Caki2 (cell line): ENCODE measurements at regions not wholly inside any gene's neighbourhood (a gene's known extent, or its start where the extent isn't known, plus 50 kb on each side); places are given as distances from the start of the nearest gene placed in this dataset.

ENCODE experiments used
- DNase-seq: peaks from one replicate; pipeline ENCODE4 v3.0.0-alpha.2; 2015; ENCODE audit warnings: low read depth
- in situ Hi-C: cut with HindIII; loops from 2 replicates; pipeline ENCODE4 v1.10.0; 2016; ENCODE audit warnings: low sequenced_read_pairs, low pct_unique_long_range_greater_than_20kb, mixed read lengths

- in situ Hi-C loops, result no loop called here
- no peak for DNase-seq
These were observed 844.0 kb downstream of the TBC1D22A start for GRCh38 chr22:47606426-47606825.

GRCh38 chr22:47605886-47606285 is 843.4 kb downstream of the TBC1D22A start:
- DNase-seq, result no peak

DNA sequence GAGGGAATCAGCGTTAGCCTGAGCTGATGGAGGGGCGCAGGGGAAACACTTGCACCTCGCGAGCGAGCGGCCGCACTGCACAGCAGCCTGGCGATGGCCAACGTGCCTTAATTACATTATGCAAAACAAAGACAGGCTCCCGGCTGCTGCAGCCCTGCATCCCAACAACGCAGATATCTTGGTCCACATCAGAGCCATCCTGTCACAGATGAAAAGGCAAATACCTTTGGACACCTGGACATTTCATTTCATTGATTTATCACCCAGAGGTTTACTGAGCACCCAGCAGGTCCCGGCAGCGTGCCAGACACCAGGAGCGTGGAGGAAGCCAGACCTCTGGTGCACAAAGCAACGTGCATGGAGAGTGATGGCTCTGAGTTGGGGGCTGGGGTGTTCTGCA is 843.0 kb downstream of the TBC1D22A start:
- in situ Hi-C loops, result no loop called here

More at GRCh38 chr22:47605886-47606285, 843.4 kb downstream of the TBC1D22A start:
- in situ Hi-C loops, result no loop called here

GRCh38 chr22:47604563-47604962 is 842.1 kb downstream of the TBC1D22A start:
- in situ Hi-C loops, result no loop called here
- no peak for DNase-seq

More for the DNA sequence above, 843.0 kb downstream of the TBC1D22A start:
- no peak for DNase-seq

- in situ Hi-C loops, result no loop called here
- no peak for DNase-seq
These were observed 840.3 kb downstream of the TBC1D22A start for GRCh38 chr22:47602732-47603131.

DNA sequence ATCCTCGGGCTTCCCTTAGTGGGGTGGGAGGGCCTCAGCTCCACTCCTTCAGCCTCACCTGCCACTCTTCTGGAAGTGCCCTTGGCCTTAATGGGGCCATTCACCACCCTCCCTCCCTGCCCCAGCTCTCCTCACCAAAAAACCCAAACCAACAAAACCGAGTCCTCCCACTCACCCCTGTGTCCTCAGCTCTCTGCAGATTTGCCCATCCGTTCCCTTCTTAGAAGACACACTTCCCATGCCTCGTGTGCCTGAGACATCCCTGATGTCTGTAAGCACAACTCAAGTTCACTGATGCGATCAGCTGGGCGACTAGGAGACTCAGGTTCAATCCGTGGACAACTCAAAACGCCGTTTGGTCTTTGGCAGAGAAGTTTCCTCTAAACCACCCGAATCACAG is 839.2 kb downstream of the TBC1D22A start:
- in situ Hi-C loops, result no loop called here
- DNase-seq, result no peak

GRCh38 chr22:47600791-47601625 is 838.6 kb downstream of the TBC1D22A start:
- no peak for DNase-seq
- in situ Hi-C loops, result no loop called here

DNA sequence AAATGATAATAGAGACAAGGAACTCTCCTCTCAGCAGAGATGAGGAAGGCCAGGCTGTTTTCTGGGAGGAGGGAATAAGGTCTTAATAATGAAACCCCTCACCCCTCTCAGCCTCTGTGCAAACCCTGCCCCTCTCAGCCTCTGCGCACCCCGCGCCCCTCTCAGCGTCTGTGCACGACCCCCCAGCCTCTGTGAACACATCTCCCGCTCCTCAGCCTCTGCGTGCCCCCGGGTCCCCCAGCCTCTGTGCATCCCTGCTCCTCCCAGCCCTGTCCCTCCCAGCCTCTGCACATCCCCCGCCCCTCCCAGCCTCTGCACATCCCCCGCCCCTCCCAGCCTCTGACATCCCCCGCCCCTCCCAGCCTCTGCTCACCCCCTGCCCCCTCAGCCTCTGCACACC is 837.8 kb downstream of the TBC1D22A start:
- no peak for DNase-seq
- in situ Hi-C loops, result no loop called here

- in situ Hi-C loops, result no loop called here
- DNase-seq, result no peak
These were observed 837.3 kb downstream of the TBC1D22A start for GRCh38 chr22:47599753-47600152.

DNA sequence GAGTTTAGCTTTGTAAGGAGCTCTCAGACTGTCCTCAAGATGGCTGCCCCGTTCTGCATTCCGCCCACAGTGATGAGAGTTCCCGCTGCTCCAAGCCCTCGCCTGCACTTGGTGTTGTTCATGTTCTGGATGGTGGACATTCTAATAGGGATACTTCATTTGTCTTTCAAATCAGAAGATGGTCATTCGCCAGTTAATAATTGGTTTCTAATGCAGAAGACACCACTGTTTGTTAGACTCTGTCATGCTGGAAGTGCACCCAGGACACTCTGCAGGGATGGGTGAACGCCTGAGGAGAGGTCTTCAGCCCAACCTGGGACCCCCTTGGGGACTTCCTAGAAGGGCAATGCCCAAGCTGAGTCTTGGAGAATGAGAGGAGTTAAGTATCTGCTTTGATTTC is 836.4 kb downstream of the TBC1D22A start:
- in situ Hi-C loops, result no loop called here
- DNase-seq, result no peak

DNA sequence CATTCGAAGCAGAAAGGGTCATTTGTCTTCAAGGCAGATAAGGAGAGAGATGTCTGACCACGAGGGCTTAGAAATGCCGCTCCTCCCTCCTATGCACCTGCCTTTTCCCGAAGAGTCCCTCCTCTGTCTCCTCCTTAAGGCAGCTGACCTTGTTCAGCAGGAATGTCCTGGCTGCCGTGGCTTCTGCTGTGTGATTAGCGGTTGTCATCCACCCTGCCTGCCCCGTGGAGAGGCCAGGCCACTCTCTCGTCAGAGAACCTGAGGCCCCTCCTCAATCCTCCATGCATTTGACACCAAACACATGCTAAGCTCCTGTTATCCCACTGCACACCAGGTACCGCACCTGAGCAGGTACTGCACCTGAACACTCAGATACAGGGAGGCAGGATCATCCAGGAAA is 834.6 kb downstream of the TBC1D22A start:
- no peak for DNase-seq
- in situ Hi-C loops, result no loop called here

DNA sequence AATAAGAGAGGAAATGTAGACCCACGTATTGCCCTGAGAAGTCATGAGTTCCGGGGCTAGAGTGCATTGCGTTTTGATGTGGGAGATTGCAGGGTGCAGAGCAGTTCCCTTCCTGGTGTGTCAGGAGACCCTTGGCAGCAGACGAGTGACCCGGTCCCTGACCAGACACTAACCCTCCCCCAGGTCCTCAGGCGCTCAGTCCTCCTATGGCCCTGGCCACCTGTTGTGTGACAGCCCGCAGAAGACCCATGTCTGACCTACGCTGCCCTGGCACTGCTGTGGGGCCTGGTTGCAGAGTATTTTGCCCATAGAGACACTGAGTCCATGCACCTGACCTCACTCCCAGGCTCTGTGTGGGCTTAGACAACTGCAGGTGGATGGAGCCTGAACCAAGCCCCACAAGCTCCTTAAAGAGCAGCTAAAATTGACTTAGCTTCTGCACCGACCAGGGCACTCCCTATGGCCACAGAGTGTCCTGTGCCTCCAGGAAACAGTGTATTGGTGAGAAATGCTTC is 833.8 kb downstream of the TBC1D22A start:
- no peak for DNase-seq
- in situ Hi-C loops, result no loop called here

DNA sequence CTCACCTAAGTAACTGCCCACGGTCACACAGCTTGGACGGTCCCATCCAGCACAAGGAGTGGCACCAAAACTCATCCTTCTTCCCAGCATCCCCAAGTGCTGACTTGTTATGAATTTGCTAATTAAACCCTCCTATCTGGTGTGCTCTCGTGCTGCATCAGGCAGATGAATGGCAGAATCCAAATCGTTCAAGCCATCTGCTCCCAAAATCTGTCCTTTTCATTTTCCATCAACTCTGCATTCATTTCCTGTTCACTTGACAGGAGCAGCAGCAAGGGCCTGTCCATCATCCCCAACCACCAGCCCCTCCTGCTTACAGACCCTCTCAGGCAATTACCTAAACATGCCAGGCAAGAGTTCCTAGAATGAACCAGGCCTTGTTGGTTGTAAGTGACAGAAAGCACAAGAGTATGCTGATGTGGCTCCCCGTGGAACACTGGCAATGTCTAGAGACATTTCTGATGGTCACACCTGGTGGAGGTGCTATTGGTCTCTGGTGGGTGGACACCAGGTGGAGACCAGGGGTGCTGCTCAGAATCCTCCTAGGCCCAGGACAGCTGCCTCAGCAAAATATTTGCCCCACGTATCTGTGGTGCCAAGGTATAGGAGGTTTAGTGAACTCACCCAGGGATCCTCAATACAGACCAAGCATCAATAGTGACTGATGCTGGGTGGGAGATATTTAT is 832.5 kb downstream of the TBC1D22A start:
- in situ Hi-C loops, result no loop called here
- DNase-seq, result no peak

DNA sequence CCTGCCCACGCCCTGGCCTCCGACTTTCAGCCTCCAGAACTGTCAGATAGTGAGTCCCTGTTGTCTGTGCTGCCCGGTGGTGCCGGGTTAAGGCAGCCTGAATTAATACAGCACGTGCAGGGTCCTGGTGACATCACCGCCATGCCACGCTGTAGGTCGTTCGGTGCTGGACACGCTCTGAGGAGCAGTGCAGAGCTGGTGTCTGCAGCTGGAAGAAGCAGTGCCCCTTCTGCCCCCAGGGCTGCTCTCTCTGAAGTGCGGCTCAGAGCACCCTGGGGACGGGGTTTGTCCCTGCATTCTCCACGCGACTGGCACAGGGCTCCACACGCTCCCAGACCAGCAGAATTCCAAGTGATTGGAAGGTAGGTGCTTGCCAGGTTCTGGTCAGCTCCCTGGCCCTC is 831.5 kb downstream of the TBC1D22A start:
- in situ Hi-C loops, result no loop called here
- no peak for DNase-seq

DNA sequence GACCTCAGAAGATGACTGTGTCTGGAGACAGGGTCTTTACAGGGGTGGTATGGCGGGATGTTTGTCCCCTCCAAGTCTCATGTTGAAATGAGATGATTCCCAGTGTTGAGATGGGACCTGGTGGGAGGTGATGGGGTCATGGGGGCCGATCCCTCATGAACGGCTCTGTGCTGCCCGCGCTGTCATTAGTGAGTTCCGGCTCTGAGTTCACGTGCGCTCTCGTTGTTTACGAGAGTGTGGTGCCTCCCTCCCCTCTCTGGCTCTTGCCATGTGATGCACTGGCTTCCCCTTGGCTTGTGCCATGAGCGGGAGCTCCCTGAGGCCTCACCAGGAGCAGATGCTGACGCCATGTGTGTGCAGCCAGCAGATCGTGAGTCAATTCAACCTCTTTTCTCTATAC is 830.8 kb downstream of the TBC1D22A start:
- in situ Hi-C loops, result no loop called here
- DNase-seq, result no peak

- DNase-seq, result no peak
- in situ Hi-C loops, result no loop called here
These were observed 830.3 kb downstream of the TBC1D22A start for GRCh38 chr22:47592791-47593190.

- in situ Hi-C loops, result no loop called here
- DNase-seq, result no peak
These were observed 829.3 kb downstream of the TBC1D22A start for GRCh38 chr22:47591709-47592108.

DNA sequence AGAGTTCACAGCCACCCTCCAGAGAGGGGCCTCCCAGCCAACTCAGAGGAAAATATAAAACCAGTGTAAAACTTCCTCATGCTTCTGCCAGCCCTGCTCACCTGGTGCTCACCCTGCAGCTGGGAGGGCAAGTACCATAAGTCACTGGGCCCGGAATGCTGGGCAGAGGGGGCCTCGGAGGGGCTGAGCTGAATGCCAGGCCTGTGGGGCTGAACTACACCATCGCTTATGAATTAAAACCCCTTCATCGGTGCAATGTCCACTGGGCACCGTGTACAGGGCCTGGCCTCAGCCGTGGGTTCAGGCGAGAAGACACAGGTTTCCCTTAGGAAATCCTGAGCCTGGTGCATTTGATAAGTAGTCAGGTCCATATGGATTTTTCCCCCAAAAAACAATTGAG is 828.6 kb downstream of the TBC1D22A start:
- DNase-seq, result no peak
- in situ Hi-C loops, result no loop called here
